Panc1 (cell line): ENCODE measurements at regions not wholly inside any gene's neighbourhood (a gene's known extent, or its start where the extent isn't known, plus 50 kb on each side); places are given as distances from the start of the nearest gene placed in this dataset.
A peak's percentile ranks its signal among the peaks of the same experiment; 100 is the strongest.

ENCODE experiments used
- ATAC-seq: fragments of 200-7000 bp; cut with Tn5 transposase; 2 replicates; pipeline ENCODE4 v1.9.1; 2020; ENCODE audit warnings: mild to moderate bottlenecking, moderate library complexity
- BruUV-seq: library from RNA; stranded (reverse); fragments of 400-500 nt; replicated peaks from 2 replicates; lab custom pipeline; 2021; lab: Mats Ljungman, UMichigan
- CTCF ChIA-PET: fragments of 300-600 bp; sonication (Branson Sonifier 250); formaldehyde crosslinking; loops from one replicate; lab custom pipeline; 2022; ENCODE audit warnings: antibody characterized with exemption; lab: Charles Lee
- POLR2A ChIA-PET: fragments of 300-600 bp; sonication (Branson Sonifier 250); formaldehyde crosslinking; loops from one replicate; lab custom pipeline; 2022; ENCODE audit warnings: antibody characterized with exemption; lab: Charles Lee
- DNase-seq: peaks from one replicate; pipeline ENCODE4 v3.0.0-alpha.2; 2010; ENCODE audit warnings: low read depth, low spot score
- H3K27ac ChIP-seq: 2 replicates; pipeline ENCODE4 v1.5.1; 2011; ENCODE audit warnings: mild to moderate bottlenecking, low read length, inconsistent platforms
- H3K27me3 ChIP-seq: fragments of 200-500 bp; sonication (Bioruptor generic); 2 replicates; pipeline ENCODE4 v1.6.0; 2014; ENCODE audit warnings: low read length, inconsistent platforms; ENCODE audit not compliant: control insufficient read depth, insufficient read depth
- H3K36me3 ChIP-seq: fragments of 200-500 bp; sonication (Bioruptor generic); 2 replicates; pipeline ENCODE4 v1.5.1; 2014; ENCODE audit warnings: inconsistent platforms, mild to moderate bottlenecking, low read length, moderate library complexity; ENCODE audit not compliant: control insufficient read depth, insufficient read depth
- H3K4me1 ChIP-seq: 2 replicates; pipeline ENCODE4 v1.5.1; 2011; ENCODE audit warnings: inconsistent platforms, mild to moderate bottlenecking, low read length, moderate library complexity; ENCODE audit not compliant: control insufficient read depth, insufficient read depth
- H3K4me3 ChIP-seq, 2 experiments: 2 replicates each; pipeline ENCODE4 v1.5.1; 2011 to 2012; ENCODE audit warnings: low read depth in 2 of 2, low read length in 2 of 2, mild to moderate bottlenecking in 2 of 2, inconsistent platforms in 1 of 2, moderate library complexity in 1 of 2
- H3K9me3 ChIP-seq: fragments of 200-500 bp; sonication (Bioruptor generic); 2 replicates; pipeline ENCODE4 v1.5.1; 2014; ENCODE audit warnings: low read depth, mild to moderate bottlenecking, inconsistent platforms, low read length, moderate library complexity; ENCODE audit not compliant: control insufficient read depth, insufficient read depth
- CTCF ChIP-seq: fragments of 450-650 bp; IDR thresholded peaks from 2 replicates; pipeline ENCODE4 v1.5.1; 2017; ENCODE audit warnings: mild to moderate bottlenecking
- POLR2AphosphoS5 ChIP-seq: IDR thresholded peaks from 2 replicates; pipeline ENCODE4 v1.6.1; 2012; ENCODE audit warnings: mild to moderate bottlenecking, low read depth, low read length, moderate library complexity
- REST ChIP-seq, 2 experiments: IDR thresholded peaks; 2 replicates each; pipeline ENCODE4 v1.6.1; 2011 to 2012; ENCODE audit warnings: low read depth in 2 of 2, control low read depth in 1 of 2, low read length in 1 of 2, mild to moderate bottlenecking in 1 of 2, moderate library complexity in 1 of 2; ENCODE audit not compliant: insufficient read depth in 1 of 2
- SIN3A ChIP-seq: IDR thresholded peaks from 2 replicates; pipeline ENCODE4 v1.6.1; 2012; ENCODE audit warnings: low read depth, mild to moderate bottlenecking, low read length, moderate library complexity, borderline replicate concordance; ENCODE audit not compliant: insufficient read depth
- TCF7L2 ChIP-seq: IDR thresholded peaks from 2 replicates; pipeline ENCODE4 v1.6.1; 2011; ENCODE audit warnings: mild to moderate bottlenecking, low read depth, low read length, inconsistent platforms
- in situ Hi-C: cut with HindIII; loops from 2 replicates; pipeline ENCODE4 v1.10.0; 2016; ENCODE audit warnings: low sequenced_read_pairs, low pct_unique_long_range_greater_than_20kb
- intact Hi-C: fragments of 100-400 bp; cut with micrococcal nuclease; formaldehyde crosslinking; loops from one replicate; pipeline ENCODE4 v1.10.0; 2022; ENCODE audit not compliant: unreplicated experiment

GRCh38 chr4:123770884-123771283, 374.3 kb downstream of the SPRY1 start:
- Histone ChIP-seq H3K36me3 (no peaks in the 10 kb centered on the region), H3K27ac (no peak overlapping the region), H3K9me3 (no peaks in the 10 kb centered on the region), H3K27me3 (no peaks in the 10 kb centered on the region), H3K4me3 (no peak overlapping the region), H3K4me1 (no peaks in the 10 kb centered on the region)
- CTCF ChIA-PET = interaction anchor here (0.7 kb wide), 1 partner anchor 320 kb away, joined by 3 read pairs; no protein-coding TSS in a partner anchor
- BruUV-seq = no TSS peak
- ATAC-seq (no peak), DNase-seq (no peak)
- intact Hi-C loops (no loop called here), in situ Hi-C loops (no loop called here)
- TF ChIP-seq REST (IDR thresholded peaks at IDR 0.05; ENCODE audit: insufficient read depth in 1 of 2, low read depth in 2 of 2, low read length in 1 of 2) = no peak
- TF ChIP-seq SIN3A = no peak
- no peak for TF ChIP-seq TCF7L2
- TF ChIP-seq CTCF = no peak
- no peak for TF ChIP-seq POLR2AphosphoS5
- POLR2A ChIA-PET = no interaction called here

- ChIA-PET CTCF (no interaction called here), POLR2A (no interaction called here)
- no peaks in the 10 kb centered on the region for H3K36me3 ChIP-seq
- no peak overlapping the region for H3K4me3 ChIP-seq
- no TSS peak for BruUV-seq
- TF ChIP-seq SIN3A = no peak
- TF ChIP-seq POLR2AphosphoS5 = no peak
- TF ChIP-seq REST (IDR thresholded peaks at IDR 0.05; ENCODE audit: insufficient read depth in 1 of 2, low read depth in 2 of 2, low read length in 1 of 2) = no peak
- TF ChIP-seq CTCF = no peak
- no peak for TF ChIP-seq TCF7L2
- ATAC-seq (no peak), DNase-seq (no peak)
- H3K27ac ChIP-seq = peak overlapping the region; percentile 34; the same call in 1 of the 2 replicates
- H3K4me1 ChIP-seq = no peaks in the 10 kb centered on the region
- intact Hi-C loops (no loop called here), in situ Hi-C loops (no loop called here)
- no peaks in the 10 kb centered on the region for H3K9me3 ChIP-seq
- no peaks in the 10 kb centered on the region for H3K27me3 ChIP-seq
These were observed 379.7 kb downstream of the SPRY1 start for GRCh38 chr4:123776267-123776666.
